Calu3 (cell line): ENCODE measurements at regions not wholly inside any gene's neighbourhood (a gene's known extent, or its start where the extent isn't known, plus 50 kb on each side); places are given as distances from the start of the nearest gene placed in this dataset.

Experiments used
- BruUV-seq: library from RNA; stranded (reverse); fragments of 400-500 nt; replicated peaks from 2 replicates; lab custom pipeline; 2021; lab: Mats Ljungman, UMichigan
- CTCF ChIA-PET: fragments of 300-600 bp; sonication (Branson Sonifier 250); formaldehyde crosslinking; loops from one replicate; lab custom pipeline; 2022; ENCODE audit warnings: antibody characterized with exemption; lab: Charles Lee
- DNase-seq: peaks from one replicate; pipeline ENCODE4 v3.0.0; 2022
- H3K27ac Mint-ChIP-seq: one replicate; pipeline ENCODE4 v1.8.0; 2022; ENCODE audit warnings: mixed read lengths; ENCODE audit not compliant: unreplicated experiment
- H3K27me3 Mint-ChIP-seq: one replicate; pipeline ENCODE4 v1.8.0; 2022; ENCODE audit warnings: mixed read lengths; ENCODE audit not compliant: unreplicated experiment
- H3K36me3 Mint-ChIP-seq: one replicate; pipeline ENCODE4 v1.8.0; 2022; ENCODE audit warnings: mild to moderate bottlenecking, moderate library complexity, mixed read lengths; ENCODE audit not compliant: insufficient read depth, unreplicated experiment
- H3K4me1 Mint-ChIP-seq: one replicate; pipeline ENCODE4 v1.8.0; 2022; ENCODE audit warnings: mild to moderate bottlenecking, low read depth, mixed read lengths; ENCODE audit not compliant: unreplicated experiment
- H3K4me3 Mint-ChIP-seq: one replicate; pipeline ENCODE4 v1.8.0; 2022; ENCODE audit warnings: mild to moderate bottlenecking, low read depth, moderate library complexity, mixed read lengths; ENCODE audit not compliant: unreplicated experiment
- H3K9me3 Mint-ChIP-seq: one replicate; pipeline ENCODE4 v1.8.0; 2022; ENCODE audit warnings: low read depth, mixed read lengths; ENCODE audit not compliant: unreplicated experiment
- CTCF ChIP-seq: fragments of 200-600 bp; IDR thresholded peaks from one replicate; pipeline ENCODE4 v1.8.0; 2022; ENCODE audit warnings: antibody characterized with exemption; ENCODE audit not compliant: unreplicated experiment
- intact Hi-C: fragments of 100-400 bp; cut with micrococcal nuclease; formaldehyde crosslinking; loops from one replicate; pipeline ENCODE4 v1.10.0; 2022; ENCODE audit not compliant: unreplicated experiment

GRCh38 chr6:149218471-149218870, 99.0 kb upstream of the TAB2 start:
- no peak overlapping the region for H3K27ac Mint-ChIP-seq
- no peaks in the 10 kb centered on the region for H3K27me3 Mint-ChIP-seq
- BruUV-seq, result no TSS peak
- no peaks in the 10 kb centered on the region for H3K9me3 Mint-ChIP-seq
- no peak for DNase-seq
- no peak for TF ChIP-seq CTCF
- no peaks in the 10 kb centered on the region for H3K4me1 Mint-ChIP-seq
- CTCF ChIA-PET, result no interaction called here
- intact Hi-C loops, result no loop called here
- H3K4me3 Mint-ChIP-seq, result no peak overlapping the region
- H3K36me3 Mint-ChIP-seq, result no peaks in the 10 kb centered on the region

- Mint-ChIP-seq H3K36me3 (no peaks in the 10 kb centered on the region), H3K4me1 (no peaks in the 10 kb centered on the region), H3K27me3 (no peaks in the 10 kb centered on the region), H3K9me3 (no peaks in the 10 kb centered on the region), H3K27ac (no peak overlapping the region), H3K4me3 (no peak overlapping the region)
- no peak for DNase-seq
- no peak for TF ChIP-seq CTCF
- intact Hi-C loops, result no loop called here
- no TSS peak for BruUV-seq
- CTCF ChIA-PET, result no interaction called here
Observed at GRCh38 chr6:149218915-149219314, 98.6 kb upstream of the TAB2 start.

GRCh38 chr6:149220882-149221773, 96.4 kb upstream of the TAB2 start:
- Mint-ChIP-seq H3K27ac (no peak overlapping the region), H3K27me3 (no peaks in the 10 kb centered on the region), H3K4me1 (no peaks in the 10 kb centered on the region), H3K4me3 (no peak overlapping the region), H3K36me3 (no peaks in the 10 kb centered on the region), H3K9me3 (no peaks in the 10 kb centered on the region)
- TF ChIP-seq CTCF, result no peak
- BruUV-seq, result no TSS peak
- CTCF ChIA-PET, result no interaction called here
- intact Hi-C loops, result no loop called here
- DNase-seq, result no peak

- no peak overlapping the region for H3K27ac Mint-ChIP-seq
- no TSS peak for BruUV-seq
- H3K27me3 Mint-ChIP-seq, result no peaks in the 10 kb centered on the region
- H3K4me1 Mint-ChIP-seq, result no peaks in the 10 kb centered on the region
- no peaks in the 10 kb centered on the region for H3K9me3 Mint-ChIP-seq
- H3K4me3 Mint-ChIP-seq, result no peak overlapping the region
- no peak for TF ChIP-seq CTCF
- no peaks in the 10 kb centered on the region for H3K36me3 Mint-ChIP-seq
- DNase-seq, result no peak
- CTCF ChIA-PET, result no interaction called here
- intact Hi-C loops, result no loop called here
Observed at GRCh38 chr6:149221774-149222070, 95.8 kb upstream of the TAB2 start.
